ENCODE measurements at regions not wholly inside any gene's neighbourhood (a gene's known extent, or its start where the extent isn't known, plus 50 kb on each side); places are given as distances from the start of the nearest gene placed in this dataset.

GRCh38 chr19:34305221-34306083, 51.1 kb downstream of the GARRE1 start:
- Histone ChIP-seq H3K36me3 (peaks cover 0 to 3% (median 0%) of the 10 kb centered on the region in 4 donors), H3K27me3 (no peaks in the 10 kb centered on the region), H3K9me3 (no peaks in the 10 kb centered on the region), H3K4me3 (no peak overlapping the region), H3K27ac (peak overlapping the region; percentile 49 to 76 (median 72)), H3K4me1 (peaks cover 3 to 54% (median 27%) of the 10 kb centered on the region in 4 donors)
- TF ChIP-seq CTCF (IDR thresholded peaks at IDR 0.05): no peak
- no peak for TF ChIP-seq POLR2A (IDR thresholded peaks at IDR 0.05)
- intact Hi-C loops (cut with DNase I): no loop called here
- ATAC-seq: no peak
- WGBS (ENCODE audit: insufficient coverage, low coverage, low lambda C conversion rate, missing lambda C conversion rate): 47% methylated on average over 10 of the region's 10 CpGs
- DNase-seq: no peak

DNA sequence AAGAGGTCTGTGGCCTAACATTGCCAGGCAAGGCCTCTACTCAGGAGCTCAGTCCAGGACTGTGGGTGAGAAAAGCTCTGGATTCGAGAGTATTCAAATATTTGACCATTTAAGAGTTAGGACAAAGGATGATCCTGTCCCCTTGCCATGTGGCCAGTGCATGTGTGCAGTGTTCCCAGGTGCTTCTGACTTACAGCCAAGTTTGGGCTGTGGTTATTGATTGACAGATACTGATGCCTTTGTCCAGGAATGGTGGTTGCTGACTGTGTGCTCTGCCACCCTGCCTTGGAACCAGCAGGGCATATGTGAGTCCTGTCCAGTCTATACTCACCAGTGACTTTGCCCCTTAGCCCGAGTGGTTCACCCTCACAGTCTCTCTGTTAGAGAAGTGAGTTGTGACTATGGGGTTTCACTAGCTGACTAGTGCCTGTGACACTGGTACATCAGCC, 51.9 kb downstream of the GARRE1 start:
- peak; percentile 84 to 86 (median 84) for ATAC-seq
- Histone ChIP-seq H3K27me3 (no peaks in the 10 kb centered on the region), H3K4me1 (peaks cover 3 to 56% (median 30%) of the 10 kb centered on the region in 4 donors), H3K9me3 (no peaks in the 10 kb centered on the region), H3K27ac (peak overlapping the region; percentile 49 to 76 (median 72)), H3K4me3 (no peak overlapping the region), H3K36me3 (no peaks in the 10 kb centered on the region)
- 23% methylated on average over 2 of the region's 2 CpGs for WGBS (ENCODE audit: insufficient coverage, low coverage, low lambda C conversion rate, missing lambda C conversion rate)
- TF ChIP-seq POLR2A (IDR thresholded peaks at IDR 0.05) (peak; percentile 74), CTCF (IDR thresholded peaks at IDR 0.05) (peak in 1 of 4 donors; percentile 15)
- DNase-seq: peak; percentile 67 to 91 (median 81)
- intact Hi-C loops (cut with DNase I): no loop called here

DNA sequence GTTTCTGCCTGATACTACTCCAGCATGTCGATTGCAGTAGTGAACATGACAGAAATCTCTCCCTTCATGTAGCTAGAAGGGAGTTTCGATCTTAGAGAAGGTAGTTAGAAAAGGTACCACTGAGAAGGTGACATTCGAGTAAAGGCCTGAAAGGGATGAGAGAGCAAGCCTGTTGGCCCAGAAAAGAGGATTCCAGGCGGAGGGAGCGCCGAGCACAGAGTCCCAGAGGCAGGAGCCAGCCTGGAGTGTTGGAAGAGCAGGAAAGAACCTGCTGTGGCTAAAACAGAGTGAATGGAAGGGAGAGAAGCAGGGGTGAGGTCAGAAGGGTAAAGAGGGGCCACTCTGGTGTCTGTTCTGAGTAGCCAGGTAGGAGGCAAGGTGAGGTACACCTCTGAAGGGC, 52.5 kb downstream of the GARRE1 start:
- Histone ChIP-seq H3K4me3 (no peak overlapping the region), H3K36me3 (no peaks in the 10 kb centered on the region), H3K9me3 (no peaks in the 10 kb centered on the region), H3K27ac (peak overlapping the region; percentile 49 to 76 (median 72)), H3K4me1 (peaks cover 3 to 56% (median 30%) of the 10 kb centered on the region in 4 donors), H3K27me3 (no peaks in the 10 kb centered on the region)
- TF ChIP-seq POLR2A (IDR thresholded peaks at IDR 0.05): no peak
- no peak for TF ChIP-seq CTCF (IDR thresholded peaks at IDR 0.05)
- ATAC-seq (peak in 2 of 4 donors; percentile 0 to 6), DNase-seq (no peak)
- intact Hi-C loops (cut with DNase I): no loop called here
- 50% methylated on average over 6 of the region's 6 CpGs for WGBS (ENCODE audit: insufficient coverage, low coverage, low lambda C conversion rate, missing lambda C conversion rate)

- H3K4me3 ChIP-seq: no peak overlapping the region
- ATAC-seq (peak in 1 of 4 donors; percentile 9), DNase-seq (no peak)
- H3K36me3 ChIP-seq: no peaks in the 10 kb centered on the region
- TF ChIP-seq CTCF (IDR thresholded peaks at IDR 0.05) (no peak), POLR2A (IDR thresholded peaks at IDR 0.05) (no peak)
- no peaks in the 10 kb centered on the region for H3K27me3 ChIP-seq
- peaks cover 3 to 56% (median 30%) of the 10 kb centered on the region in 4 donors for H3K4me1 ChIP-seq
- peak overlapping the region; percentile 61 to 93 (median 61) for H3K27ac ChIP-seq
- intact Hi-C loops (cut with DNase I): no loop called here
- H3K9me3 ChIP-seq: no peaks in the 10 kb centered on the region
- 28% methylated on average over 8 of the region's 8 CpGs for WGBS (ENCODE audit: insufficient coverage, low coverage, low lambda C conversion rate, missing lambda C conversion rate)
Measured at GRCh38 chr19:34308381-34309367, 54.3 kb downstream of the GARRE1 start.
